ENCODE measurements at regions not wholly inside any gene's neighbourhood (a gene's known extent, or its start where the extent isn't known, plus 50 kb on each side); places are given as distances from the start of the nearest gene placed in this dataset.

GRCh38 chr11:70569618-70569890 is 171.2 kb downstream of the CTTN start:
- no peak for TF ChIP-seq EZH2 (IDR thresholded peaks at IDR 0.05; ENCODE audit: low read depth)
- TF ChIP-seq CTCF (conservative IDR thresholded peaks at IDR 0.05): no peak
